ENCODE measurements at regions not wholly inside any gene's neighbourhood (a gene's known extent, or its start where the extent isn't known, plus 50 kb on each side); places are given as distances from the start of the nearest gene placed in this dataset.

- no peak for DNase-seq (ENCODE audit: low read depth in 2 of 3, low spot score in 2 of 3)
Observed at GRCh38 chr13:22081430-22081829, 410.6 kb downstream of the FGF9 start.

- DNase-seq (ENCODE audit: low read depth in 2 of 3, low spot score in 2 of 3), result no peak
Observed at GRCh38 chr13:22082030-22082429, 411.2 kb downstream of the FGF9 start.

- no peak for DNase-seq (ENCODE audit: low read depth in 2 of 3, low spot score in 2 of 3)
Observed at GRCh38 chr13:22082437-22083100, 411.7 kb downstream of the FGF9 start.

GRCh38 chr13:22085001-22085400 is 414.1 kb downstream of the FGF9 start:
- no peak for DNase-seq (ENCODE audit: low read depth in 2 of 3, low spot score in 2 of 3)

- DNase-seq (ENCODE audit: low read depth in 2 of 3, low spot score in 2 of 3), result no peak
Observed at GRCh38 chr13:22086597-22087330, 415.9 kb downstream of the FGF9 start.

GRCh38 chr13:22090106-22090505 is 419.2 kb downstream of the FGF9 start:
- no peak for DNase-seq (ENCODE audit: low read depth in 2 of 3, low spot score in 2 of 3)

- no peak for DNase-seq (ENCODE audit: low read depth in 2 of 3, low spot score in 2 of 3)
Observed at GRCh38 chr13:22091222-22091970, 420.5 kb downstream of the FGF9 start.

- no peak for DNase-seq (ENCODE audit: low read depth in 2 of 3, low spot score in 2 of 3)
Observed at GRCh38 chr13:22091971-22092300, 421.1 kb downstream of the FGF9 start.

- DNase-seq (ENCODE audit: low read depth in 2 of 3, low spot score in 2 of 3), result no peak
Observed at GRCh38 chr13:22092791-22093560, 422.1 kb downstream of the FGF9 start.

- DNase-seq (ENCODE audit: low read depth in 2 of 3, low spot score in 2 of 3), result no peak
Observed at GRCh38 chr13:22095794-22096193, 424.9 kb downstream of the FGF9 start.

- DNase-seq (ENCODE audit: low read depth in 2 of 3, low spot score in 2 of 3), result no peak
Observed at GRCh38 chr13:22099585-22099984, 428.7 kb downstream of the FGF9 start.

GRCh38 chr13:22102271-22102670 is 431.4 kb downstream of the FGF9 start:
- no peak for DNase-seq (ENCODE audit: low read depth in 2 of 3, low spot score in 2 of 3)

GRCh38 chr13:22103046-22104027 is 432.5 kb downstream of the FGF9 start:
- DNase-seq (ENCODE audit: low read depth in 2 of 3, low spot score in 2 of 3), result no peak

- no peak for DNase-seq (ENCODE audit: low read depth in 2 of 3, low spot score in 2 of 3)
Observed at GRCh38 chr13:22106058-22106457, 435.2 kb downstream of the FGF9 start.

GRCh38 chr13:22107549-22107948 is 436.7 kb downstream of the FGF9 start:
- DNase-seq (ENCODE audit: low read depth in 2 of 3, low spot score in 2 of 3), result peak in 1 of 3 donors; percentile 9

GRCh38 chr13:22108283-22108942 is 437.5 kb downstream of the FGF9 start:
- DNase-seq (ENCODE audit: low read depth in 2 of 3, low spot score in 2 of 3), result no peak

- no peak for DNase-seq (ENCODE audit: low read depth in 2 of 3, low spot score in 2 of 3)
Observed at GRCh38 chr13:22108979-22109378, 438.1 kb downstream of the FGF9 start.

- no peak for DNase-seq (ENCODE audit: low read depth in 2 of 3, low spot score in 2 of 3)
Observed at GRCh38 chr13:22110368-22110767, 439.5 kb downstream of the FGF9 start.

GRCh38 chr13:22111152-22111783 is 440.4 kb downstream of the FGF9 start:
- DNase-seq (ENCODE audit: low read depth in 2 of 3, low spot score in 2 of 3), result no peak
